ENCODE measurements at regions not wholly inside any gene's neighbourhood (a gene's known extent, or its start where the extent isn't known, plus 50 kb on each side); places are given as distances from the start of the nearest gene placed in this dataset.

- TF ChIP-seq POLR2A (IDR thresholded peaks at IDR 0.05; ENCODE audit: low read depth, low read length) = no peak
- TF ChIP-seq TAF1 (IDR thresholded peaks at IDR 0.05; ENCODE audit: low read depth, low read length) = no peak
- TF ChIP-seq POLR2AphosphoS5 (IDR thresholded peaks at IDR 0.05; ENCODE audit: low read depth, low read length) = no peak
- no peak for TF ChIP-seq POU2F2 (IDR thresholded peaks at IDR 0.05; ENCODE audit: low read depth, low read length)
- TF ChIP-seq SPI1 (IDR thresholded peaks at IDR 0.05; ENCODE audit: low read depth, low read length) = no peak
- no peak for TF ChIP-seq PAX5 (IDR thresholded peaks at IDR 0.05; ENCODE audit: insufficient read depth, low read length, severe bottlenecking)
Measured at GRCh38 chr1:172867216-172867818, 183.4 kb downstream of the TNFSF18 start.
